H1 (cell line): ENCODE measurements at regions not wholly inside any gene's neighbourhood (a gene's known extent, or its start where the extent isn't known, plus 50 kb on each side); places are given as distances from the start of the nearest gene placed in this dataset.

Source experiments
- CTCF ChIA-PET: fragments of 300-600 bp; sonication (Branson Sonifier 250); formaldehyde crosslinking; loops from one replicate; lab custom pipeline; 2021; ENCODE audit not compliant: partially characterized antibody; lab: Charles Lee
- POLR2A ChIA-PET: fragments of 300-600 bp; sonication (Branson Sonifier 250); formaldehyde crosslinking; loops from one replicate; lab custom pipeline; 2021; ENCODE audit warnings: inconsistent platforms; ENCODE audit not compliant: partially characterized antibody; lab: Charles Lee
- DNase-seq, 2 experiments: peaks; one replicate each; pipeline versions ENCODE4 v3.0.0 to v3.0.0-alpha.2; 2010 to 2022; ENCODE audit warnings: low spot score in 2 of 2, low read depth in 1 of 2, mixed read lengths in 1 of 2
- FAIRE-seq: peaks from 2 replicates; lab custom pipeline; 2011; peaks lifted over from hg19 to GRCh38; lab: Jason Lieb, UNC
- H2AFZ ChIP-seq: 2 replicates; pipeline ENCODE4 v1.8.1; 2012; ENCODE audit warnings: low read length, inconsistent platforms
- H2AK5ac ChIP-seq: 2 replicates; pipeline ENCODE4 v1.6.1; 2013; ENCODE audit warnings: low read depth, low read length
- H2BK120ac ChIP-seq: replicated peaks from 2 replicates; pipeline ENCODE3; 2013; ENCODE audit warnings: low read depth, low read length, inconsistent platforms
- H2BK12ac ChIP-seq: 2 replicates; pipeline ENCODE4 v1.6.1; 2013; ENCODE audit warnings: low read depth, low read length
- H2BK15ac ChIP-seq: 2 replicates; pipeline ENCODE4 v1.6.1; 2013; ENCODE audit warnings: low read length
- H2BK20ac ChIP-seq: 2 replicates; pipeline ENCODE4 v1.6.1; 2013; ENCODE audit warnings: low read length
- H2BK5ac ChIP-seq: 2 replicates; pipeline ENCODE4 v1.6.1; 2013; ENCODE audit warnings: low read depth, low read length
- H3K14ac ChIP-seq: 2 replicates; pipeline ENCODE4 v1.6.1; 2013; ENCODE audit warnings: inconsistent platforms; ENCODE audit not compliant: insufficient read length
- H3K18ac ChIP-seq: 2 replicates; pipeline ENCODE4 v1.6.1; 2013; ENCODE audit warnings: low read length; ENCODE audit errors: extremely low read depth
- H3K23ac ChIP-seq: 2 replicates; pipeline ENCODE4 v1.6.1; 2013; ENCODE audit warnings: inconsistent platforms; ENCODE audit not compliant: insufficient read length
- H3K23me2 ChIP-seq: 2 replicates; pipeline ENCODE4 v1.6.1; 2013; ENCODE audit warnings: low read depth, low read length
- H3K27ac ChIP-seq: 2 replicates; pipeline ENCODE4 v1.6.1; 2011; ENCODE audit warnings: low read depth, low read length, inconsistent platforms
- H3K27me3 ChIP-seq, 4 experiments: replicated peaks in 1 of 4; 1 replicate in 1 of 4; 2 replicates in 3 of 4; pipeline versions ENCODE4 v1.6.1 to v1.8.1; 2011 to 2013; ENCODE audit warnings: low read length in 3 of 4, mild to moderate bottlenecking in 3 of 4, inconsistent platforms in 2 of 4, mixed read lengths in 2 of 4, moderate library complexity in 1 of 4; ENCODE audit not compliant: control insufficient read depth in 3 of 4, insufficient read depth in 3 of 4; ENCODE audit errors: extremely low read depth in 1 of 4
- H3K36me3 ChIP-seq, 4 experiments: 2 replicates each; pipeline versions ENCODE4 v1.6.1 to v1.8.1; 2011 to 2013; ENCODE audit warnings: mild to moderate bottlenecking in 4 of 4, low read length in 3 of 4, moderate library complexity in 2 of 4, control low read depth in 1 of 4, inconsistent platforms in 1 of 4; ENCODE audit not compliant: insufficient read depth in 4 of 4, control insufficient read depth in 2 of 4
- H3K4ac ChIP-seq: replicated peaks from 2 replicates; pipeline ENCODE3; 2013; ENCODE audit warnings: low read length, low read depth, mixed read lengths, inconsistent platforms; ENCODE audit not compliant: insufficient read length
- H3K4me1 ChIP-seq, 4 experiments: replicated peaks in 1 of 4; 1 replicate in 1 of 4; 2 replicates in 3 of 4; pipeline versions ENCODE4 v1.6.1 to v1.8.1; 2011 to 2013; ENCODE audit warnings: low read length in 3 of 4, inconsistent platforms in 2 of 4, mixed read lengths in 1 of 4; ENCODE audit not compliant: insufficient read depth in 4 of 4, control insufficient read depth in 3 of 4
- H3K4me2 ChIP-seq, 2 experiments: 2 replicates each; pipeline versions ENCODE4 v1.6.1 to v1.8.1; 2011 to 2013; ENCODE audit warnings: low read depth in 2 of 2, low read length in 2 of 2, control low read depth in 1 of 2, inconsistent platforms in 1 of 2, mild to moderate bottlenecking in 1 of 2; ENCODE audit not compliant: insufficient read depth in 1 of 2
- H3K4me3 ChIP-seq, 4 experiments: fragments of 200-600, 300-600 bp in 1 of 4; sonication (generic), shearing (Covaris generic), sonication (Bioruptor Twin) in 1 of 4; 2 replicates each; pipeline versions ENCODE4 v1.5.1 to v1.8.1; 2011 to 2016; ENCODE audit warnings: low read length in 4 of 4, low read depth in 3 of 4, control low read depth in 2 of 4, inconsistent platforms in 2 of 4, mild to moderate bottlenecking in 2 of 4, mixed read lengths in 1 of 4, moderate library complexity in 1 of 4; ENCODE audit not compliant: insufficient read depth in 2 of 4; ENCODE audit errors: extremely low read depth in 1 of 4
- H3K56ac ChIP-seq: replicated peaks from 2 replicates; pipeline ENCODE3; 2013; ENCODE audit warnings: low read depth, mild to moderate bottlenecking, mixed read lengths, low read length, inconsistent platforms; ENCODE audit not compliant: insufficient read length
- H3K79me1 ChIP-seq: 2 replicates; pipeline ENCODE4 v1.6.1; 2013; ENCODE audit warnings: low read depth, low read length, control low read depth
- H3K79me2 ChIP-seq, 2 experiments: 2 replicates each; pipeline versions ENCODE4 v1.6.1 to v1.8.1; 2012 to 2013; ENCODE audit warnings: low read length in 2 of 2, mild to moderate bottlenecking in 2 of 2, inconsistent platforms in 1 of 2; ENCODE audit not compliant: insufficient read depth in 2 of 2, control insufficient read depth in 1 of 2
- H3K9ac ChIP-seq, 4 experiments: replicated peaks in 1 of 4; 1 replicate in 1 of 4; 2 replicates in 3 of 4; pipeline versions ENCODE4 v1.6.1 to v1.8.1; 2011 to 2013; ENCODE audit warnings: low read depth in 3 of 4, low read length in 3 of 4, control low read depth in 2 of 4, mild to moderate bottlenecking in 2 of 4, moderate library complexity in 2 of 4, inconsistent platforms in 1 of 4; ENCODE audit errors: extremely low read depth in 1 of 4
- H3K9me3 ChIP-seq, 2 experiments: 2 replicates each; pipeline versions ENCODE4 v1.6.1 to v1.8.1; 2012 to 2013; ENCODE audit warnings: mild to moderate bottlenecking in 2 of 2, moderate library complexity in 2 of 2, control low read depth in 1 of 2, inconsistent platforms in 1 of 2, low read depth in 1 of 2, low read length in 1 of 2, mixed read lengths in 1 of 2; ENCODE audit not compliant: insufficient read depth in 2 of 2
- H4K20me1 ChIP-seq, 2 experiments: replicated peaks in 1 of 2; 2 replicates each; pipeline versions ENCODE3 to v1.8.1; 2011 to 2013; ENCODE audit warnings: inconsistent platforms in 2 of 2, low read length in 2 of 2, mild to moderate bottlenecking in 1 of 2; ENCODE audit not compliant: insufficient read depth in 2 of 2, control insufficient read depth in 1 of 2
- H4K5ac ChIP-seq: 2 replicates; pipeline ENCODE4 v1.6.1; 2013; ENCODE audit warnings: low read length, low read depth, mixed read lengths, inconsistent platforms; ENCODE audit not compliant: insufficient read length
- H4K8ac ChIP-seq: 2 replicates; pipeline ENCODE4 v1.8.0; 2013; ENCODE audit warnings: mild to moderate bottlenecking, moderate library complexity, low read length, inconsistent platforms; ENCODE audit not compliant: insufficient read depth; ENCODE audit errors: extremely low read depth
- H4K91ac ChIP-seq: replicated peaks from 2 replicates; pipeline ENCODE3; 2013; ENCODE audit warnings: low read length, mixed read lengths, inconsistent platforms; ENCODE audit not compliant: insufficient read length
- CBX5 ChIP-seq: fragments of 300-800, 300-1000 bp; sonication (generic); IDR thresholded peaks from 2 replicates; pipeline ENCODE4 v1.7.1; 2016; ENCODE audit warnings: antibody characterized with exemption, low read length, low read depth
- CEBPB ChIP-seq: IDR thresholded peaks from 2 replicates; pipeline ENCODE4 v1.6.1; 2012; ENCODE audit warnings: low read depth, low read length
- CHD2 ChIP-seq: IDR thresholded peaks from 2 replicates; pipeline ENCODE4 v1.6.1; 2012; ENCODE audit warnings: low read length, improper control_type of control experiment
- FOSL1 ChIP-seq: IDR thresholded peaks from 2 replicates; pipeline ENCODE4 v1.6.1; 2011; ENCODE audit warnings: mild to moderate bottlenecking, low read depth, low read length, moderate library complexity; ENCODE audit not compliant: insufficient read depth
- GTF2F1 ChIP-seq: IDR thresholded peaks from 2 replicates; pipeline ENCODE4 v1.6.1; 2012; ENCODE audit warnings: low read depth, low read length, improper control_type of control experiment, borderline replicate concordance
- MAX ChIP-seq: IDR thresholded peaks from 2 replicates; pipeline ENCODE4 v1.6.1; 2012; ENCODE audit warnings: inconsistent platforms
- RAD21 ChIP-seq, 2 experiments: IDR thresholded peaks in 1 of 2; conservative IDR thresholded peaks in 1 of 2; 2 replicates each; pipeline ENCODE4 v1.6.1; 2011; ENCODE audit warnings: low read depth in 2 of 2, low read length in 2 of 2, improper control_type of control experiment in 1 of 2, inconsistent platforms in 1 of 2, mild to moderate bottlenecking in 1 of 2, moderate library complexity in 1 of 2
- YY1 ChIP-seq: IDR thresholded peaks from 2 replicates; pipeline ENCODE4 v1.6.1; 2011; ENCODE audit warnings: low read depth, mild to moderate bottlenecking, low read length
- WGBS, 2 experiments: shearing (Covaris generic) in 1 of 2; methylation state at CpG; one replicate each; pipeline versions ENCODE4 v1.1.6 to v1.1.7; 2013 to 2015; ENCODE audit warnings: low lambda C conversion rate in 2 of 2, mixed read lengths in 2 of 2, inconsistent platforms in 1 of 2, low coverage in 1 of 2, missing lambda C conversion rate in 1 of 2; ENCODE audit not compliant: insufficient replicate concordance in 2 of 2, insufficient coverage in 1 of 2, insufficient read length in 1 of 2; ENCODE audit errors: extremely low coverage in 1 of 2, missing lambda C conversion rate in 1 of 2; 5-methylcytosine and 5-hydroxymethylcytosine counted together

GRCh38 chr13:111448504-111448903 is 128.1 kb downstream of the TEX29 start:
- ChIA-PET CTCF (no interaction called here), POLR2A (no interaction called here)
- H3K4me3 ChIP-seq, result no peak overlapping the region
- no peak overlapping the region for H2AFZ ChIP-seq
- H3K4me2 ChIP-seq, result no peak overlapping the region
- no peak overlapping the region for H2BK15ac ChIP-seq
- WGBS, 2 experiments, result 88% methylated on average over 7 of the region's 7 CpGs; no CpG with 5 or more reads in 1 of the 2 experiments
- no peak overlapping the region for H3K18ac ChIP-seq
- H3K9ac ChIP-seq, result no peak overlapping the region
- H2AK5ac ChIP-seq, result no peak overlapping the region
- H4K20me1 ChIP-seq, result no peaks in the 10 kb centered on the region
- H3K79me1 ChIP-seq, result no peaks in the 10 kb centered on the region
- no peak overlapping the region for H4K8ac ChIP-seq
- no peaks in the 10 kb centered on the region for H3K79me2 ChIP-seq
- TF ChIP-seq RAD21 (IDR thresholded peaks at IDR 0.05 in 1 of 2, conservative IDR thresholded peaks at IDR 0.05 in 1 of 2; ENCODE audit: low read depth in 2 of 2, low read length in 2 of 2) (no peak), YY1 (no peak), GTF2F1 (no peak), FOSL1 (no peak), CEBPB (no peak), MAX (no peak), CHD2 (no peak), CBX5 (no peak)
- H3K36me3 ChIP-seq, result no peaks in the 10 kb centered on the region
- H4K5ac ChIP-seq, result no peak overlapping the region
- H3K14ac ChIP-seq, result no peak overlapping the region
- H2BK20ac ChIP-seq, result no peak overlapping the region
- no peak overlapping the region for H3K27ac ChIP-seq
- no peak overlapping the region for H2BK120ac ChIP-seq
- peaks cover 0 to 2% of the 10 kb centered on the region in 2 experiments; a peak in 1 of 4 replicates for H3K9me3 ChIP-seq
- no peak for FAIRE-seq
- H3K56ac ChIP-seq, result no peak overlapping the region
- H2BK12ac ChIP-seq, result no peak overlapping the region
- DNase-seq, result no peak
- no peaks in the 10 kb centered on the region for H3K4me1 ChIP-seq
- H3K23me2 ChIP-seq, result no peaks in the 10 kb centered on the region
- no peak overlapping the region for H3K23ac ChIP-seq
- no peak overlapping the region for H3K4ac ChIP-seq
- H4K91ac ChIP-seq, result no peak overlapping the region
- H3K27me3 ChIP-seq, result no peaks in the 10 kb centered on the region
- no peak overlapping the region for H2BK5ac ChIP-seq
